HepG2 (cell line): ENCODE measurements at regions not wholly inside any gene's neighbourhood (a gene's known extent, or its start where the extent isn't known, plus 50 kb on each side); places are given as distances from the start of the nearest gene placed in this dataset.

ENCODE experiments used
- ATAC-seq: fragments of 200-7000 bp; cut with Tn5 transposase; 3 replicates; pipeline ENCODE4 v1.9.1; 2020; ENCODE audit warnings: mild to moderate bottlenecking, moderate library complexity
- BruUV-seq: library from RNA; stranded (reverse); fragments of 400-500 nt; replicated peaks from 2 replicates; lab custom pipeline; 2021; lab: Mats Ljungman, UMichigan
- CTCF ChIA-PET: fragments of 300-600 bp; formaldehyde crosslinking; extraction: SDS; loops from one replicate; lab custom pipeline; 2021; ENCODE audit warnings: low total read pairs, inconsistent platforms, low intra/inter-chr PET ratio; lab: Yijun Ruan, JAX
- POLR2A ChIA-PET: fragments of 350-600 bp; sonication (Branson Sonifier 250); formaldehyde crosslinking; loops from one replicate; lab custom pipeline; 2020; ENCODE audit warnings: antibody characterized with exemption, inconsistent platforms; lab: Yijun Ruan, JAX
- DNase-seq: peaks from one replicate; pipeline ENCODE4 v3.0.0-alpha.2; 2015; ENCODE audit warnings: low spot score
- FAIRE-seq: peaks from 3 replicates; lab custom pipeline; 2011; peaks lifted over from hg19 to GRCh38; lab: Jason Lieb, UNC
- H2AFZ ChIP-seq: one replicate; pipeline ENCODE4 v1.6.1; 2011; ENCODE audit warnings: low read length, inconsistent platforms
- H3K27ac ChIP-seq: fragments of 300-600 bp; 3 replicates; pipeline ENCODE4 v1.8.0; 2011; ENCODE audit warnings: mixed run types, mild to moderate bottlenecking, mixed read lengths, low read length, inconsistent platforms; ENCODE audit not compliant: insufficient read depth; ENCODE audit errors: extremely low read length
- H3K27me3 ChIP-seq, 2 experiments: fragments of 200-600 bp in 1 of 2; 2 replicates in 1 of 2; 3 replicates in 1 of 2; pipeline versions ENCODE4 v1.6.0 to v1.8.0; 2011; ENCODE audit warnings: low read length in 2 of 2, mild to moderate bottlenecking in 2 of 2, moderate library complexity in 2 of 2, inconsistent platforms in 1 of 2; ENCODE audit not compliant: insufficient read depth in 2 of 2, control insufficient read depth in 1 of 2
- H3K36me3 ChIP-seq, 2 experiments: fragments of 200-600 bp in 1 of 2; replicated peaks in 1 of 2; 2 replicates in 1 of 2; 3 replicates in 1 of 2; pipeline versions ENCODE4 v1.5.1 to v1.8.0; 2011; ENCODE audit warnings: low read length in 2 of 2, inconsistent platforms in 1 of 2; ENCODE audit not compliant: insufficient read depth in 2 of 2, control insufficient read depth in 1 of 2
- H3K4me1 ChIP-seq: 2 replicates; pipeline ENCODE4 v1.5.1; 2012; ENCODE audit warnings: low read length, inconsistent platforms; ENCODE audit not compliant: insufficient read depth
- H3K4me2 ChIP-seq: 2 replicates; pipeline ENCODE4 v1.6.0; 2011; ENCODE audit warnings: low read depth, low read length, inconsistent platforms
- H3K4me3 ChIP-seq, 3 experiments: fragments of 200-600 bp in 1 of 3; sonication (generic), shearing (Covaris generic) in 1 of 3; replicated peaks in 1 of 3; 2 replicates each; pipeline ENCODE4 v1.5.1; 2011 to 2016; ENCODE audit warnings: low read length in 3 of 3, inconsistent platforms in 2 of 3, low read depth in 2 of 3, mild to moderate bottlenecking in 2 of 3, control low read depth in 1 of 3, mixed read lengths in 1 of 3; ENCODE audit not compliant: insufficient read depth in 1 of 3
- H3K79me2 ChIP-seq: one replicate; pipeline ENCODE4 v1.6.1; 2011; ENCODE audit warnings: low read length, inconsistent platforms; ENCODE audit not compliant: insufficient read depth
- H3K9ac ChIP-seq: 2 replicates; pipeline ENCODE4 v1.6.0; 2011; ENCODE audit warnings: mild to moderate bottlenecking, low read depth, low read length, inconsistent platforms; ENCODE audit not compliant: insufficient read depth
- H3K9me3 ChIP-seq: 2 replicates; pipeline ENCODE4 v1.5.1; 2012; ENCODE audit warnings: mild to moderate bottlenecking, low read length
- H4K20me1 ChIP-seq: 2 replicates; pipeline ENCODE4 v1.6.0; 2011; ENCODE audit warnings: inconsistent platforms, mild to moderate bottlenecking, low read length, moderate library complexity; ENCODE audit not compliant: insufficient read depth
- CBX1 ChIP-seq: IDR thresholded peaks from one replicate; pipeline ENCODE4 v1.6.1; 2016; ENCODE audit warnings: antibody characterized with exemption, low read depth
- CCDC6 ChIP-seq: sonication (generic); formaldehyde crosslinking; IDR thresholded peaks from 2 replicates; pipeline ENCODE4 v1.8.1; 2022; ENCODE audit warnings: mild to moderate bottlenecking, missing genetic modification reagents, moderate library complexity
- FOXK2 ChIP-seq: fragments of 450-650 bp; IDR thresholded peaks from 2 replicates; pipeline ENCODE4 v1.6.1; 2016
- HHEX ChIP-seq: IDR thresholded peaks from 2 replicates; pipeline ENCODE4 v1.6.1; 2016; ENCODE audit warnings: control low read depth
- MED8 ChIP-seq: sonication (generic); formaldehyde crosslinking; IDR thresholded peaks from 2 replicates; pipeline ENCODE4 v1.8.1; 2023; ENCODE audit warnings: mild to moderate bottlenecking, missing genetic modification reagents; ENCODE audit not compliant: insufficient replicate concordance
- TAF1 ChIP-seq: sonication (generic); formaldehyde crosslinking; IDR thresholded peaks from 2 replicates; pipeline ENCODE4 v1.4.0; 2020; ENCODE audit warnings: missing genetic modification reagents
- ZNF350 ChIP-seq: sonication (generic); formaldehyde crosslinking; IDR thresholded peaks from 2 replicates; pipeline ENCODE4 v1.4.0; 2020; ENCODE audit warnings: mild to moderate bottlenecking, low read depth, missing genetic modification reagents, borderline replicate concordance
- ZNF564 ChIP-seq: sonication (generic); formaldehyde crosslinking; IDR thresholded peaks from 2 replicates; pipeline ENCODE4 v1.8.1; 2023; ENCODE audit warnings: mild to moderate bottlenecking, missing genetic modification reagents
- ZNF816 ChIP-seq: sonication (generic); formaldehyde crosslinking; IDR thresholded peaks from 2 replicates; pipeline ENCODE4 v1.8.0; 2022; ENCODE audit warnings: missing genetic modification reagents, mild to moderate bottlenecking, borderline replicate concordance
- ZSCAN20 ChIP-seq: sonication (generic); formaldehyde crosslinking; IDR thresholded peaks from 2 replicates; pipeline ENCODE4 v1.4.0; 2020; ENCODE audit warnings: missing genetic modification reagents, mild to moderate bottlenecking, borderline replicate concordance
- WGBS: methylation state at CpG from one replicate; pipeline ENCODE4 v1.1.6; 2017; ENCODE audit warnings: low lambda C conversion rate; 5-methylcytosine and 5-hydroxymethylcytosine counted together
- in situ Hi-C: cut with HindIII; loops from 2 replicates; pipeline ENCODE4 v1.10.0; 2017; ENCODE audit warnings: low pct_unique_long_range_greater_than_20kb; ENCODE audit not compliant: extremely low pct_ligation_motif_present
- intact Hi-C: fragments of 100-400 bp; cut with micrococcal nuclease; formaldehyde crosslinking; loops from one replicate; pipeline ENCODE4 v1.10.0; 2022; ENCODE audit not compliant: unreplicated experiment
- TF ChIP-seq, protein P1 (sequence below): sonication (generic); formaldehyde crosslinking; IDR thresholded peaks from 2 replicates; pipeline ENCODE4 v1.4.0; 2020; ENCODE audit warnings: missing genetic modification reagents, borderline replicate concordance
- TF ChIP-seq, protein P2 (sequence below): sonication (generic); formaldehyde crosslinking; IDR thresholded peaks from 2 replicates; pipeline ENCODE4 v1.9.0; 2021; ENCODE audit warnings: missing genetic modification reagents, mild to moderate bottlenecking, borderline replicate concordance
- TF ChIP-seq, protein P3 (sequence below): sonication (generic); formaldehyde crosslinking; conservative IDR thresholded peaks from 2 replicates; pipeline ENCODE4 v1.4.0; 2020; ENCODE audit warnings: mild to moderate bottlenecking, missing genetic modification reagents, moderate library complexity

DNA sequence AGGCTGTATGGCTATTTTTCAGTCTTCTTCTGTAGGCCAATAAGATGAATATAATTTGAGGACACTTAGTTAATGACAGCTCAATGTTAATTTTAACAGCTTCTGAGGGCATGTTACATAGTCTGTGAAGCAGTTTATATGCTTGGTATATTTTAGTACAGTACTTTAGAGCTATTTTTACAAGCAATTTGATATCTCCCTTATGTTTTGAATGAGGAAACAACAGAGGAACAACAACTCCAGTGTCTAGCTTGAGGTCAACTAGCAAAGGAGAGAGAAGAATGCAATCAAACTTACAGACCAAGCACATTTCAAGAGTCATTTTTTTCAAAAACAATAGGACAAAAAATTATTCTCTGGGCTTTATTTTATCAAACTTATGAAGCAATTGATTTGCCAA, 469.1 kb upstream of the DCN start (continued):
- TF ChIP-seq, protein P1, sequence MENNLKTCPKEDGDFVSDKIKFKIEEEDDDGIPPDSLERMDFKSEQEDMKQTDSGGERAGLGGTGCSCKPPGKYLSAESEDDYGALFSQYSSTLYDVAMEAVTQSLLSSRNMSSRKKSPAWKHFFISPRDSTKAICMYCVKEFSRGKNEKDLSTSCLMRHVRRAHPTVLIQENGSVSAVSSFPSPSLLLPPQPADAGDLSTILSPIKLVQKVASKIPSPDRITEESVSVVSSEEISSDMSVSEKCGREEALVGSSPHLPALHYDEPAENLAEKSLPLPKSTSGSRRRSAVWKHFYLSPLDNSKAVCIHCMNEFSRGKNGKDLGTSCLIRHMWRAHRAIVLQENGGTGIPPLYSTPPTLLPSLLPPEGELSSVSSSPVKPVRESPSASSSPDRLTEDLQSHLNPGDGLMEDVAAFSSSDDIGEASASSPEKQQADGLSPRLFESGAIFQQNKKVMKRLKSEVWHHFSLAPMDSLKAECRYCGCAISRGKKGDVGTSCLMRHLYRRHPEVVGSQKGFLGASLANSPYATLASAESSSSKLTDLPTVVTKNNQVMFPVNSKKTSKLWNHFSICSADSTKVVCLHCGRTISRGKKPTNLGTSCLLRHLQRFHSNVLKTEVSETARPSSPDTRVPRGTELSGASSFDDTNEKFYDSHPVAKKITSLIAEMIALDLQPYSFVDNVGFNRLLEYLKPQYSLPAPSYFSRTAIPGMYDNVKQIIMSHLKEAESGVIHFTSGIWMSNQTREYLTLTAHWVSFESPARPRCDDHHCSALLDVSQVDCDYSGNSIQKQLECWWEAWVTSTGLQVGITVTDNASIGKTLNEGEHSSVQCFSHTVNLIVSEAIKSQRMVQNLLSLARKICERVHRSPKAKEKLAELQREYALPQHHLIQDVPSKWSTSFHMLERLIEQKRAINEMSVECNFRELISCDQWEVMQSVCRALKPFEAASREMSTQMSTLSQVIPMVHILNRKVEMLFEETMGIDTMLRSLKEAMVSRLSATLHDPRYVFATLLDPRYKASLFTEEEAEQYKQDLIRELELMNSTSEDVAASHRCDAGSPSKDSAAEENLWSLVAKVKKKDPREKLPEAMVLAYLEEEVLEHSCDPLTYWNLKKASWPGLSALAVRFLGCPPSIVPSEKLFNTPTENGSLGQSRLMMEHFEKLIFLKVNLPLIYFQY (CRISPR knock-in tag) = no peak
- no peak for TF ChIP-seq ZNF816 (CRISPR knock-in tag)
- no peak for TF ChIP-seq TAF1 (CRISPR knock-in tag)
- no peak for TF ChIP-seq HHEX (CRISPR knock-in tag)
- no peak for TF ChIP-seq ZNF564
- TF ChIP-seq CCDC6 (CRISPR knock-in tag) = no peak

DNA sequence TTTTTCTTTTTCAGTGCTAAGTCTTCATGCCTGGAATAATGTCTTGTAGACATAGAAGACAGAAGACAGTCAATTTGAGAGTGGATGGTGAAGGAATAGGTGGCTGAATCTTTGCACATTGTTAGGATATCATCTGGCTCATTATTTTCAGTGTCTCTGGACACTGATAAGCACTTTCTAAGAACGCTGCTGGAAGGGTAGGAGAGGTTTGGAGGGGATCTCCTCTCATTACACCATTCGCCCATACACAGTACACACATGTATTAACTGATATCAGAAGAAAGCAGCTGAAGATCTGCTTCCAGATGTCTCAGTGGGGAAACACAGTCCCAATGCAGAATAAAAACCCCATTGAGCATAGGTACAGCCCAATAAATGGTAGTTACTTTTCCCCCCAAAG, 461.1 kb upstream of the DCN start:
- H3K4me3 ChIP-seq = no peak overlapping the region
- BruUV-seq = no TSS peak
- no peak overlapping the region for H3K27ac ChIP-seq
- H3K79me2 ChIP-seq = no peaks in the 10 kb centered on the region
- DNase-seq (no peak), FAIRE-seq (no peak), ATAC-seq (no peak)
- H3K36me3 ChIP-seq = no peaks in the 10 kb centered on the region
- no peaks in the 10 kb centered on the region for H3K4me1 ChIP-seq
- H4K20me1 ChIP-seq = no peaks in the 10 kb centered on the region
- no peaks in the 10 kb centered on the region for H3K9me3 ChIP-seq
- intact Hi-C loops (no loop called here), in situ Hi-C loops (no loop called here)
- ChIA-PET POLR2A (no interaction called here), CTCF (no interaction called here)
- no peak overlapping the region for H3K9ac ChIP-seq
- H3K4me2 ChIP-seq = no peak overlapping the region
- H2AFZ ChIP-seq = no peak overlapping the region
- 0% methylated on average over 2 of the region's 2 CpGs for WGBS
- no peaks in the 10 kb centered on the region for H3K27me3 ChIP-seq
- TF ChIP-seq ZNF350 (CRISPR knock-in tag) (no peak), CBX1 (no peak), MED8 (no peak), ZSCAN20 (CRISPR knock-in tag) (no peak), FOXK2 (no peak)
- TF ChIP-seq, protein P2, sequence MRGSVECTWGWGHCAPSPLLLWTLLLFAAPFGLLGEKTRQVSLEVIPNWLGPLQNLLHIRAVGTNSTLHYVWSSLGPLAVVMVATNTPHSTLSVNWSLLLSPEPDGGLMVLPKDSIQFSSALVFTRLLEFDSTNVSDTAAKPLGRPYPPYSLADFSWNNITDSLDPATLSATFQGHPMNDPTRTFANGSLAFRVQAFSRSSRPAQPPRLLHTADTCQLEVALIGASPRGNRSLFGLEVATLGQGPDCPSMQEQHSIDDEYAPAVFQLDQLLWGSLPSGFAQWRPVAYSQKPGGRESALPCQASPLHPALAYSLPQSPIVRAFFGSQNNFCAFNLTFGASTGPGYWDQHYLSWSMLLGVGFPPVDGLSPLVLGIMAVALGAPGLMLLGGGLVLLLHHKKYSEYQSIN (CRISPR knock-in tag) = no peak
- TF ChIP-seq, protein P3, sequence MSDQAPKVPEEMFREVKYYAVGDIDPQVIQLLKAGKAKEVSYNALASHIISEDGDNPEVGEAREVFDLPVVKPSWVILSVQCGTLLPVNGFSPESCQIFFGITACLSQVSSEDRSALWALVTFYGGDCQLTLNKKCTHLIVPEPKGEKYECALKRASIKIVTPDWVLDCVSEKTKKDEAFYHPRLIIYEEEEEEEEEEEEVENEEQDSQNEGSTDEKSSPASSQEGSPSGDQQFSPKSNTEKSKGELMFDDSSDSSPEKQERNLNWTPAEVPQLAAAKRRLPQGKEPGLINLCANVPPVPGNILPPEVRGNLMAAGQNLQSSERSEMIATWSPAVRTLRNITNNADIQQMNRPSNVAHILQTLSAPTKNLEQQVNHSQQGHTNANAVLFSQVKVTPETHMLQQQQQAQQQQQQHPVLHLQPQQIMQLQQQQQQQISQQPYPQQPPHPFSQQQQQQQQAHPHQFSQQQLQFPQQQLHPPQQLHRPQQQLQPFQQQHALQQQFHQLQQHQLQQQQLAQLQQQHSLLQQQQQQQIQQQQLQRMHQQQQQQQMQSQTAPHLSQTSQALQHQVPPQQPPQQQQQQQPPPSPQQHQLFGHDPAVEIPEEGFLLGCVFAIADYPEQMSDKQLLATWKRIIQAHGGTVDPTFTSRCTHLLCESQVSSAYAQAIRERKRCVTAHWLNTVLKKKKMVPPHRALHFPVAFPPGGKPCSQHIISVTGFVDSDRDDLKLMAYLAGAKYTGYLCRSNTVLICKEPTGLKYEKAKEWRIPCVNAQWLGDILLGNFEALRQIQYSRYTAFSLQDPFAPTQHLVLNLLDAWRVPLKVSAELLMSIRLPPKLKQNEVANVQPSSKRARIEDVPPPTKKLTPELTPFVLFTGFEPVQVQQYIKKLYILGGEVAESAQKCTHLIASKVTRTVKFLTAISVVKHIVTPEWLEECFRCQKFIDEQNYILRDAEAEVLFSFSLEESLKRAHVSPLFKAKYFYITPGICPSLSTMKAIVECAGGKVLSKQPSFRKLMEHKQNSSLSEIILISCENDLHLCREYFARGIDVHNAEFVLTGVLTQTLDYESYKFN (CRISPR knock-in tag) = no peak
